ENCODE measurements at regions not wholly inside any gene's neighbourhood (a gene's known extent, or its start where the extent isn't known, plus 50 kb on each side); places are given as distances from the start of the nearest gene placed in this dataset.

DNA sequence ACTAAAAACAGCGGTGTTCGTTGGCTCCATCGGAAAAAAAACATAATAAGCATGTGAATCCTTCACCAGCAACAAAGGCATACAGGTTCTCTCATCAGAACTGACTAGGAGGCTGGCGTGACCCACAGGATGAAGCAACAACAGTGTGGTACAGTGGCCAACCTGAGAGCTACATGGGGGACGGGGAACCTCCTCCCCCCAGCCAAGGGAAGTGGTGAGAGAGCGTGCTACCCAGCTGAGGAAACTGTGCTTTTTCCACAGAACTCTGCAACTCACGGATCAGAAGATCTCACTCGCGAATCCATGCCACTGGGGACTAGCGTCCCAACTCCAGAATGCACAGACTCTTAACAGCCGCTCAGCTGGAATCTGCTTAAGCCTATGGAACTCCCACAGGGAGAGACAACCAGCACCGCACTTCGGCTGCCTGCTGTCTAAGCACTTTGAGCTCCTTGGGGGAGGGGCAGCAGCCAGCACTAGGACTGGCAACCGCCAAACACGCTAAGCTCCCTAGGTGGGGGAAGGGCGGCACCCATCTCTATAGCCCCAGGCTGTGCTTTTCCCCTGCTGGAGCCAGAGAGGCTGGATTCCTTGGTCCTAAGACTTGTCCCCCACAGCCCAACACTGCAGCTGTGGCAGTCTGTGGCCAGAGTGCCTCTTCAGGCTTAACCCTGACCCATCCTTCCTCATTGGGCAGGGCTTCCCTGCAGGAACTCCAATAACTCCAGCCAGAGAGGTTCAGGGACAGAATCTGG, 538.3 kb upstream of the BTBD3 start (continued):
- TF ChIP-seq, protein P1, sequence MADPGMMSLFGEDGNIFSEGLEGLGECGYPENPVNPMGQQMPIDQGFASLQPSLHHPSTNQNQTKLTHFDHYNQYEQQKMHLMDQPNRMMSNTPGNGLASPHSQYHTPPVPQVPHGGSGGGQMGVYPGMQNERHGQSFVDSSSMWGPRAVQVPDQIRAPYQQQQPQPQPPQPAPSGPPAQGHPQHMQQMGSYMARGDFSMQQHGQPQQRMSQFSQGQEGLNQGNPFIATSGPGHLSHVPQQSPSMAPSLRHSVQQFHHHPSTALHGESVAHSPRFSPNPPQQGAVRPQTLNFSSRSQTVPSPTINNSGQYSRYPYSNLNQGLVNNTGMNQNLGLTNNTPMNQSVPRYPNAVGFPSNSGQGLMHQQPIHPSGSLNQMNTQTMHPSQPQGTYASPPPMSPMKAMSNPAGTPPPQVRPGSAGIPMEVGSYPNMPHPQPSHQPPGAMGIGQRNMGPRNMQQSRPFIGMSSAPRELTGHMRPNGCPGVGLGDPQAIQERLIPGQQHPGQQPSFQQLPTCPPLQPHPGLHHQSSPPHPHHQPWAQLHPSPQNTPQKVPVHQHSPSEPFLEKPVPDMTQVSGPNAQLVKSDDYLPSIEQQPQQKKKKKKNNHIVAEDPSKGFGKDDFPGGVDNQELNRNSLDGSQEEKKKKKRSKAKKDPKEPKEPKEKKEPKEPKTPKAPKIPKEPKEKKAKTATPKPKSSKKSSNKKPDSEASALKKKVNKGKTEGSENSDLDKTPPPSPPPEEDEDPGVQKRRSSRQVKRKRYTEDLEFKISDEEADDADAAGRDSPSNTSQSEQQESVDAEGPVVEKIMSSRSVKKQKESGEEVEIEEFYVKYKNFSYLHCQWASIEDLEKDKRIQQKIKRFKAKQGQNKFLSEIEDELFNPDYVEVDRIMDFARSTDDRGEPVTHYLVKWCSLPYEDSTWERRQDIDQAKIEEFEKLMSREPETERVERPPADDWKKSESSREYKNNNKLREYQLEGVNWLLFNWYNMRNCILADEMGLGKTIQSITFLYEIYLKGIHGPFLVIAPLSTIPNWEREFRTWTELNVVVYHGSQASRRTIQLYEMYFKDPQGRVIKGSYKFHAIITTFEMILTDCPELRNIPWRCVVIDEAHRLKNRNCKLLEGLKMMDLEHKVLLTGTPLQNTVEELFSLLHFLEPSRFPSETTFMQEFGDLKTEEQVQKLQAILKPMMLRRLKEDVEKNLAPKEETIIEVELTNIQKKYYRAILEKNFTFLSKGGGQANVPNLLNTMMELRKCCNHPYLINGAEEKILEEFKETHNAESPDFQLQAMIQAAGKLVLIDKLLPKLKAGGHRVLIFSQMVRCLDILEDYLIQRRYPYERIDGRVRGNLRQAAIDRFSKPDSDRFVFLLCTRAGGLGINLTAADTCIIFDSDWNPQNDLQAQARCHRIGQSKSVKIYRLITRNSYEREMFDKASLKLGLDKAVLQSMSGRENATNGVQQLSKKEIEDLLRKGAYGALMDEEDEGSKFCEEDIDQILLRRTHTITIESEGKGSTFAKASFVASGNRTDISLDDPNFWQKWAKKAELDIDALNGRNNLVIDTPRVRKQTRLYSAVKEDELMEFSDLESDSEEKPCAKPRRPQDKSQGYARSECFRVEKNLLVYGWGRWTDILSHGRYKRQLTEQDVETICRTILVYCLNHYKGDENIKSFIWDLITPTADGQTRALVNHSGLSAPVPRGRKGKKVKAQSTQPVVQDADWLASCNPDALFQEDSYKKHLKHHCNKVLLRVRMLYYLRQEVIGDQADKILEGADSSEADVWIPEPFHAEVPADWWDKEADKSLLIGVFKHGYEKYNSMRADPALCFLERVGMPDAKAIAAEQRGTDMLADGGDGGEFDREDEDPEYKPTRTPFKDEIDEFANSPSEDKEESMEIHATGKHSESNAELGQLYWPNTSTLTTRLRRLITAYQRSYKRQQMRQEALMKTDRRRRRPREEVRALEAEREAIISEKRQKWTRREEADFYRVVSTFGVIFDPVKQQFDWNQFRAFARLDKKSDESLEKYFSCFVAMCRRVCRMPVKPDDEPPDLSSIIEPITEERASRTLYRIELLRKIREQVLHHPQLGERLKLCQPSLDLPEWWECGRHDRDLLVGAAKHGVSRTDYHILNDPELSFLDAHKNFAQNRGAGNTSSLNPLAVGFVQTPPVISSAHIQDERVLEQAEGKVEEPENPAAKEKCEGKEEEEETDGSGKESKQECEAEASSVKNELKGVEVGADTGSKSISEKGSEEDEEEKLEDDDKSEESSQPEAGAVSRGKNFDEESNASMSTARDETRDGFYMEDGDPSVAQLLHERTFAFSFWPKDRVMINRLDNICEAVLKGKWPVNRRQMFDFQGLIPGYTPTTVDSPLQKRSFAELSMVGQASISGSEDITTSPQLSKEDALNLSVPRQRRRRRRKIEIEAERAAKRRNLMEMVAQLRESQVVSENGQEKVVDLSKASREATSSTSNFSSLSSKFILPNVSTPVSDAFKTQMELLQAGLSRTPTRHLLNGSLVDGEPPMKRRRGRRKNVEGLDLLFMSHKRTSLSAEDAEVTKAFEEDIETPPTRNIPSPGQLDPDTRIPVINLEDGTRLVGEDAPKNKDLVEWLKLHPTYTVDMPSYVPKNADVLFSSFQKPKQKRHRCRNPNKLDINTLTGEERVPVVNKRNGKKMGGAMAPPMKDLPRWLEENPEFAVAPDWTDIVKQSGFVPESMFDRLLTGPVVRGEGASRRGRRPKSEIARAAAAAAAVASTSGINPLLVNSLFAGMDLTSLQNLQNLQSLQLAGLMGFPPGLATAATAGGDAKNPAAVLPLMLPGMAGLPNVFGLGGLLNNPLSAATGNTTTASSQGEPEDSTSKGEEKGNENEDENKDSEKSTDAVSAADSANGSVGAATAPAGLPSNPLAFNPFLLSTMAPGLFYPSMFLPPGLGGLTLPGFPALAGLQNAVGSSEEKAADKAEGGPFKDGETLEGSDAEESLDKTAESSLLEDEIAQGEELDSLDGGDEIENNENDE (IDR thresholded peaks at IDR 0.05; ENCODE audit: insufficient replicate concordance, low read length) = peak; percentile 26
- no peak; the same call in 1 of the 2 replicates for TF ChIP-seq BRCA1 (IDR thresholded peaks at IDR 0.05; ENCODE audit: low read depth, low read length)
- no peak for TF ChIP-seq YY1 (IDR thresholded peaks at IDR 0.05; ENCODE audit: low read depth, low read length)
- no peak for TF ChIP-seq TAF7 (optimal IDR thresholded peaks at IDR 0.05; ENCODE audit: borderline replicate concordance, low read depth, low read length)
- TF ChIP-seq CHD2 (IDR thresholded peaks at IDR 0.05; ENCODE audit: low read length) = peak; percentile 72
- TF ChIP-seq HDAC2 (IDR thresholded peaks at IDR 0.05; ENCODE audit: borderline replicate concordance in 1 of 2, low read depth in 2 of 2, low read length in 2 of 2) = peak; percentile 71 to 93; a peak in 3 of 4 replicates
- peak; percentile 65; the same call in 1 of the 2 replicates for TF ChIP-seq KDM1A (IDR thresholded peaks at IDR 0.05; ENCODE audit: borderline replicate concordance, low read length)
- no peak for TF ChIP-seq KDM4A (IDR thresholded peaks at IDR 0.05; ENCODE audit: low read depth, low read length, severe bottlenecking)
- no peak for TF ChIP-seq NRF1 (IDR thresholded peaks at IDR 0.05; ENCODE audit: low read depth, low read length)
- TF ChIP-seq KDM5A (IDR thresholded peaks at IDR 0.05; ENCODE audit: low read length) = no peak
- TF ChIP-seq POLR2A (IDR thresholded peaks at IDR 0.05; ENCODE audit: control extremely low read depth in 1 of 2, low read depth in 2 of 2, low read length in 2 of 2) = no peak

Data from H1 (cell line).